ENCODE measurements at regions not wholly inside any gene's neighbourhood (a gene's known extent, or its start where the extent isn't known, plus 50 kb on each side); places are given as distances from the start of the nearest gene placed in this dataset.

DNA sequence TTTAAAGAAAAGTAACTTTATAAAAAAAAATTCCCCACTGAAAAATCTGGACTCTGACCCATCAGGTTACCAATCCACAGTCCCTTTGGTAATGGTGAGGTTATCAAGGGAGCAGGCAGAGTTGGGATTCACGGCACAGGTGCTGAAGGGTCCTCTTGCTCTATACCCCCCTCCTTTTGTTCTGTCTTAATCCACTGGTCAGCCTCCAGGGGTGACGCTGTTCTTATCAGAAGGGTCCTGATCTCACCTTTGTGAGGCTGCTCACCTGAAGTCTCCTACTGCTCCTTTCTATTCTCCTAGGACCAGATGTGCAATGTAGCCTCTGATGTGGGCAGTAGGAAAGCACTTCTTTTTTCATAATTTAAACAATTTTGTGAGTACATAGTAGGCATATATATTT lies 80.6 kb upstream of the E2F8 start:
- DNase-seq: no peak

DNA sequence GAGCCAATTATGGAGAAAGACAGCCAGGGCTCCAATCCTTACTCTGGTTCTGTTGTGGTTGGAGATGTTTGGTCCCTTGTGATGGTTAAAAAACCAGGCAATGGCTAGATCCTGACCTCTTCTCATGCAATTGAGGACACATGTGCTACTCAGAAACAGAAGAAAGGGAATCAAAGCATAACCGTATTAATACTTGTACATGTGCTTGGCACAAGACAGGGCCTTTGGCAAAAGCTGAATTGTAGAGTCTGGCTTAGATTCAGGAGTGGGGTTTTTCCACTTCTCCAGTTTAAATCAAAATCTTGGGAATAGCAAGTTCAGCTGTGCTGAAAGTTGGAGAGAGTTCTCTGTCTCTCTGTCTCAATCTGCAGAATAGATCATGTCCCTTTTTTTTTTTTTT lies 80.1 kb upstream of the E2F8 start:
- no peak for DNase-seq

DNA sequence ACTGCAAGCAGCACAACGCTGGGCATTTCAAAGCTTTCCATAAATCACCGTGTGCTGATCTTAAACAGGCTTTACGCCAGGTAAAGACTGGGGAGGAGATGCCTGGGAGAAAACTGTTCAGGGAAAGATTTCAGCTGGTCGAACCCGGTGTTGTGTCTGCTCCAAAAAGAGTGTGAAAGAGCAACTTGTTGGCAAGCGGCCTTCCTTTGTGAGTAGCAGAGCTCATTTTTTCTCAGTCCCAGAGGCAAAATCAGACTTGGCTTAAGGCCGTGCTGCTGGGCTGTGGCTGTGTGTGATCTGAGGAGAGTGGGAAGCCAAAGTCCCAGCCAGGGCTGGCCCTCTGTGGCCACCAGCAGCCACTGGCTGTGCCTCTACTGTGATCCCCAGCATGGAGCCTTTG lies 75.7 kb upstream of the E2F8 start:
- DNase-seq: no peak

DNA sequence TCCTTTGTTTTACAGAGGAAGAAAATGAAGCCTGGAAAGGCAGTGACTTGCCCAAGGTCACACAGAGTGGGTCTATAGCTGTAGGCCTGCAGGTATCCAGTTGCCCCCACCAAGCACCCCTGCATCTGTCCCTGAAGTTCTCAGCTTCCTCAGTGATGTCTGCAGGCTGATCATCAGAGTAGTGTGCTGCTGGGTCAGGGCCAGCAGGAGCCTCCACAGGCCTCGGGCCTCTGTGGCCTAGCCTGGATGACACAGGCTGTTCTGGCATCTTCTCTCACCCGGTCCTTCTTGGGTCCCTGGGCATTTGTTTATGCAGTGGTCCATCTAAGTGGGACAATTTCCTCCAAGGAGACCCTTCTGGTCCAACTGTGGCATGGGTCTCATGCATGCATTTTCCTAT lies 74.8 kb upstream of the E2F8 start:
- DNase-seq: no peak

DNA sequence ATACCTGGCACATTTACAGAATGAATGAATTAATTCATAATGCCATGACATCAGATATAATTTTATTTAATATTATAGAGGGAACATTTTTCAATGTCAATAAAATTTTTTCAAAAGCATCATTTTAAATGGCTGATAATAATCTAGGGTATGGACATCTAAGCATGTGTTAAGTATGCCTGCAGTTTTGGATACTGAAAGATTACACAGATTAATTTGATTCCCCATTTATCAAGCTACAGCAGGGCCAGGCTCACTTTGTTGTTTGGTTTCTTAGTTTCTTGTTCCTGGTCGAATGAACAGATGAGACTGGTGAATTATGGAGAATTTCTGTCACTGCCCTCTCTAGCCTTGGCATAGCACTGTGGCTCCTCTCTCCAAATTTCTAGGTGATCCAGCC lies 72.4 kb upstream of the E2F8 start:
- DNase-seq: no peak

DNA sequence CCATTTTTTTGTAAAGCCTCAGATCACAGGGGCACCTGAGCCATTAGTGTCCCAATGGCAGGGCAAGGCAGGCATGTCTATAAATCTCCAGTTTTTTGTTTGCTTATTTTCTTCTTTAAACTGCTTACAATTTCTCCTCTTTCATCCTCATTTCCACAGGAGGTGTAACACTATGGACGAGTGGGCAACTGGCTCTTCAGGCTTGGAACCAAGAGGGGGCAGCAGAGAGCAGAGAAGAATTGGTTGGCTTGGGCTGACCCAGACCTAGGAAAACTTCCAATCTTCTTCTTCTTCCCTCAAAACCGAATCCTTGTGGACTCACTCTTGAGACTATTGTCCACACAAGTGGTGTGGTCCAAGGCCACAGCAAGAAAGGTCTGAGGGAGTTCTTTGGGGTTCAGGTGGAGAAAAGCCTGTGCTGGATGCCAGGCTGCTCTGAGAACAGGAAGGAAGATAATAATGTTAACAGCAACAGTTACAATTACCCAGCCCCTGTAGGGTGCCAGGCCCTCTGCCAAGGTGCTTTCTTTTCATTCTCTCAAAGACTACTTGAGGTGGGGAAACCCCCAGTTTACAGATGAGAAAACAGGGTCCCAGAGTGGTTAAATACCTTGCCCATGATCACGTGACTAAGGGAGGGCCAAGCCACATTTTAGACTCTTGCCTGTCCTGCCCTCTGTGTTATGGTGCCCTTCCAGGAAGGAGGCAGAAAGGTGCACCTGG lies 70.7 kb upstream of the E2F8 start:
- no peak for DNase-seq

DNA sequence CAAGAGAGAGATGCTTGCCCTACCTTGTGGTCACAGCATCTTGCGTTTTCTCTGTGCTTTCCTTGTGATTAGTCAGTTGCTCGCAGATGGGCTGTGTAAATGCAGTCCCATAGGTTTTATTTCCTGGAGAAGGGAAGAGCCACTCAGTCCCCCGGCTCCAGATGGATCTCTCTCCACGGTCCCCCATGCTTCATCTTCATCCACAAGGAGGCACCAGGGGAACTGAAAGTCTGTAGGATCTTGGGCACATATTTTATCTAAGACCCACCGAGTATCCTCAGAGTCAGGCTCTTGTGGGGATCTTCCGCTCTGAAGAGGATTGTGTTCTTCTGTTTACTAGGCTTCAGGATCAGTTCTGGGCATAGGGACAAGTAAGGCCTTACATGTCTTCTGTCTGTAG lies 66.8 kb upstream of the E2F8 start:
- no peak for DNase-seq

DNA sequence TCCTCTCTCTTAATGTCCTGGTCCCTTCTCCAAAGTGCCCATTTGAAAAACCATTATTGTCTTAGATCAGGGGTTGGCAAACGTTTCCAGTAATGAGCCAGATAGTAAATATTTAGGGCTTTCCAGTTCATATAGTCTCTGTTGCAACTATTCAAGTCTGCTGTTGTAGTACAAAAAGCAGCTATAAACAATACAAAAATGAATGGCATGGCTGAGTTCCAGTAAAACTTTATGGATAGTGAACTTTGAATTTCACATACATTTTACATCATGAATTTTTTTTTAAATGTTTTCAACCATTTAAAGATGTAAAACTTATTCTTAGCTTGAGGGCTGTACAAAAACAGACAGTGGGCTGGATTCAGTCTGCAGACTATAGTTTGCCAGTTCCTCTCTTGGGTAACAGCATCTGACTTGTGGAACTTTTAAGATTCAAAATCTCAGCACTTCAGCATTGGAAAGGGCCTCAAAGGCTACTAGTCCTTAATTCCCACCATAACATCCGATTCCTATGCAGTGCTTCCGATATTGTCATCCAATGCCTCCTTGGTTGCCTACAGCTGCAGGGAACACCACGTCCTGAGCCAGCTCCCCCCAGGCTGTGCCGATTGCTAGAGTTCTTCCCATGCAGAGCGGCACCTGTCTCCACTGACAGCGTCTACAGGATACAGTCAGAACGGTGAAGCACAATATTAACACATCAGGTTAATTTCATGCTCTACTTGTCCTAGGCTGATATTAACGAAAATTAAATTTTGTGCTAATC lies 65.6 kb upstream of the E2F8 start:
- DNase-seq: no peak

DNA sequence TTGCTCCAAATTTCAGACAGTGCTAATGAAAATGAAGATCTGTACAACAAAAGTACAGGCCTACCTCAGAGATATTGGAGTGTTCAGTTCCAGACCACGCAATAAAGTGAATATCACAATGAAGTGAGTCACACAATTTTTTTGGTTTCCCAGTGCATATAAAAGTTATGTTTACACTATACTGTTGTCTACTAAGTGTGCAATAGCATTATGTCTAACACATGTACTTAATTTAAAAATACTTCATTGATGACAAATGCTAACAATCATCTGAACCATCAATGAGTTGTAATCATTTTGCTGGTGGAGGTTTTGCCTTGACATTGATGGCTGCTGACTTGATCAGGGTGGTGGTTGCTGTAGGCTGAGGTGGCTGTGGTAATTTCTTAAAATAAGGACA lies 60.6 kb upstream of the E2F8 start:
- no peak for DNase-seq

DNA sequence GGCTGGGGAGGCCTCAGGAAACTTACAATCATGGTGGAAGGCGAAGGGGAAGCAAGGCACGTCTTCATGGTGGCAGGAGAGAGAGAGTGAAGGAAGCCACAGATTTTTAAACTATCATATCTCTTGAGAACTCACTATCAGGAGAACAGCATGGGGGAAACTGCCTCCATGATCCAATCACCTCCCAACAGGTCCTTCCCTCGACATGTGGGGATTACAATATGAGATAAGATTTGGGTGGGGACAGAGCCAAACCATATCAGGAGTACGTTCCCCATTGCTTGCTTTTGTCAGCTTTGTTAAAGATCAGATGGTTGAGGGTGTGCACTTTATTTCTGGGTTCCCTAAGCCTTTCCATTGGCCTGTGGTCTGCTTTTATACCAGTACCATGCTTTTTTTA lies 53.7 kb upstream of the E2F8 start:
- DNase-seq: no peak

DNA sequence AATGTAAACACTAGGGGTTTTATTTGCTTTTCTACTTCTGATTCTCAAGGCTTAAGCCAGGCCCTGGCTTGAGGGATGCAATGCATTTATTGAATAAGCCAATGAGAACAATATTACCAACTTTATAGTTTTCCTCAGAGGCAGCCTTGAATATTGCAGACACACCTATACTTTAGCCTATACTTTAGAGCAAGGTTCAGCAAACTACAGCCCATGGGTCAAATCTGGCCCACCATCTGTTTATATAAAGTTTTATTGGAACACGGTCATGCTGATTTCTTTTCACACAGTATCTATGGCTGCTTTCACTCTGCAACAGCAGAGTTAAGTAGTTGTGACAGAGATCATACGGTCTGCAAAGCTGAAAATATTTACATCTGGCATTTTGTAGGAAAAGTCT lies 50.3 kb upstream of the E2F8 start:
- DNase-seq: no peak

All from activated effector memory CD4-positive, alpha-beta T cell treated with Interleukin-2 at 50 U/mL for 16 hours (primary cell).